Stimulated activated CD4-positive, alpha-beta T cell treated with anti-CD3 and anti-CD28 coated beads, Interleukin-1b, Interleukin-23, amount 100 ng/mL, for 24 hours (primary cell): ENCODE measurements at regions not wholly inside any gene's neighbourhood (a gene's known extent, or its start where the extent isn't known, plus 50 kb on each side); places are given as distances from the start of the nearest gene placed in this dataset.
"Not testable (repeated sequence)": the region's sequence is repeated elsewhere in the genome, so short reads cannot be mapped to it uniquely, and the experiment has no call there.

Experiments
- DNase-seq, 4 experiments: peaks; one replicate each; pipeline ENCODE4 v3.0.0-alpha.2; 2020; ENCODE audit warnings: low read depth in 4 of 4, low spot score in 1 of 4

GRCh38 chr6:120383681-120384080, 950.6 kb downstream of the TBC1D32 start:
- DNase-seq: no peak

GRCh38 chr6:120378582-120379220, 955.6 kb downstream of the TBC1D32 start:
- DNase-seq: no peak

- DNase-seq: no peak
Measured at GRCh38 chr6:120373185-120373584, 961.1 kb downstream of the TBC1D32 start.

- no peak for DNase-seq
Measured at GRCh38 chr6:120363429-120363828, 970.9 kb downstream of the TBC1D32 start.

GRCh38 chr6:120358535-120358934, 975.7 kb downstream of the TBC1D32 start:
- not testable (repeated sequence) for DNase-seq

GRCh38 chr6:120357447-120357846, 976.8 kb downstream of the TBC1D32 start:
- no peak for DNase-seq

- no peak for DNase-seq
Measured at GRCh38 chr6:120355822-120356221, 978.5 kb downstream of the TBC1D32 start.

- no peak for DNase-seq
Measured at GRCh38 chr6:120354452-120355098, 979.7 kb downstream of the TBC1D32 start.

GRCh38 chr6:120352491-120352890, 981.8 kb downstream of the TBC1D32 start:
- DNase-seq: no peak

- DNase-seq: no peak
Measured at GRCh38 chr6:120348926-120349325, 985.4 kb downstream of the TBC1D32 start.

- DNase-seq: no peak
Measured at GRCh38 chr6:120328521-120328920, 979.0 kb upstream of the MAN1A1 start.

GRCh38 chr6:120320481-120321162, 971.1 kb upstream of the MAN1A1 start:
- no peak for DNase-seq

- no peak for DNase-seq
Measured at GRCh38 chr6:120304223-120304622, 954.7 kb upstream of the MAN1A1 start.

- DNase-seq: no peak
Measured at GRCh38 chr6:120303527-120303926, 954.0 kb upstream of the MAN1A1 start.

GRCh38 chr6:120302041-120302440, 952.5 kb upstream of the MAN1A1 start:
- no peak for DNase-seq

GRCh38 chr6:120290964-120291363, 941.4 kb upstream of the MAN1A1 start:
- no peak for DNase-seq

- no peak for DNase-seq
Measured at GRCh38 chr6:120282005-120282404, 932.4 kb upstream of the MAN1A1 start.

GRCh38 chr6:120279466-120280167, 930.1 kb upstream of the MAN1A1 start:
- no peak for DNase-seq

- DNase-seq: no peak
Measured at GRCh38 chr6:120278689-120279396, 929.3 kb upstream of the MAN1A1 start.

GRCh38 chr6:120274547-120274946, 925.0 kb upstream of the MAN1A1 start:
- DNase-seq: no peak

- DNase-seq: no peak
Measured at GRCh38 chr6:120273411-120273810, 923.9 kb upstream of the MAN1A1 start.
